Rectal smooth muscle tissue (tissue), 1 donor: ENCODE measurements at regions not wholly inside any gene's neighbourhood (a gene's known extent, or its start where the extent isn't known, plus 50 kb on each side); places are given as distances from the start of the nearest gene placed in this dataset.

Experiments used
- H3K27ac ChIP-seq: one replicate; pipeline ENCODE4 v1.7.0; 2013; ENCODE audit warnings: low read depth, low read length, inconsistent platforms
- H3K27me3 ChIP-seq: one replicate; pipeline ENCODE4 v1.7.0; 2013; ENCODE audit warnings: low read length; ENCODE audit not compliant: control insufficient read depth, insufficient read depth
- H3K36me3 ChIP-seq: one replicate; pipeline ENCODE4 v1.7.0; 2013; ENCODE audit warnings: low read length; ENCODE audit not compliant: control insufficient read depth, insufficient read depth
- H3K4me1 ChIP-seq: one replicate; pipeline ENCODE4 v1.7.0; 2013; ENCODE audit warnings: low read length; ENCODE audit not compliant: control insufficient read depth, insufficient read depth
- H3K4me3 ChIP-seq: one replicate; pipeline ENCODE4 v1.7.0; 2013; ENCODE audit warnings: low read length
- H3K9ac ChIP-seq: one replicate; pipeline ENCODE4 v1.7.0; 2013; ENCODE audit warnings: low read length

GRCh38 chr4:31366041-31366440 is 645.9 kb downstream of the PCDH7 start:
- Histone ChIP-seq H3K27me3 (no peaks in the 10 kb centered on the region), H3K36me3 (no peaks in the 10 kb centered on the region), H3K9ac (no peak overlapping the region), H3K27ac (no peak overlapping the region), H3K4me1 (no peaks in the 10 kb centered on the region), H3K4me3 (no peak overlapping the region)

GRCh38 chr4:31370866-31371465 is 650.8 kb downstream of the PCDH7 start:
- Histone ChIP-seq H3K36me3 (no peaks in the 10 kb centered on the region), H3K27ac (no peak overlapping the region), H3K4me1 (no peaks in the 10 kb centered on the region), H3K4me3 (no peak overlapping the region), H3K9ac (no peak overlapping the region), H3K27me3 (no peaks in the 10 kb centered on the region)

GRCh38 chr4:31374256-31374960 is 654.2 kb downstream of the PCDH7 start:
- no peak overlapping the region for H3K27ac ChIP-seq
- no peaks in the 10 kb centered on the region for H3K36me3 ChIP-seq
- H3K4me3 ChIP-seq = no peak overlapping the region
- H3K4me1 ChIP-seq = no peaks in the 10 kb centered on the region
- no peaks in the 10 kb centered on the region for H3K27me3 ChIP-seq
- no peak overlapping the region for H3K9ac ChIP-seq

- Histone ChIP-seq H3K27me3 (no peaks in the 10 kb centered on the region), H3K27ac (no peak overlapping the region), H3K36me3 (no peaks in the 10 kb centered on the region), H3K4me3 (no peak overlapping the region), H3K4me1 (no peaks in the 10 kb centered on the region), H3K9ac (no peak overlapping the region)
Observed at GRCh38 chr4:31375936-31376335, 655.8 kb downstream of the PCDH7 start.

GRCh38 chr4:31379364-31379763 is 659.2 kb downstream of the PCDH7 start:
- H3K9ac ChIP-seq = no peak overlapping the region
- H3K27me3 ChIP-seq = no peaks in the 10 kb centered on the region
- no peak overlapping the region for H3K4me3 ChIP-seq
- H3K4me1 ChIP-seq = no peaks in the 10 kb centered on the region
- H3K36me3 ChIP-seq = no peaks in the 10 kb centered on the region
- H3K27ac ChIP-seq = no peak overlapping the region

- H3K27ac ChIP-seq = no peak overlapping the region
- H3K9ac ChIP-seq = no peak overlapping the region
- no peaks in the 10 kb centered on the region for H3K36me3 ChIP-seq
- no peak overlapping the region for H3K4me3 ChIP-seq
- no peaks in the 10 kb centered on the region for H3K27me3 ChIP-seq
- no peaks in the 10 kb centered on the region for H3K4me1 ChIP-seq
Observed at GRCh38 chr4:31383767-31384166, 663.6 kb downstream of the PCDH7 start.

- Histone ChIP-seq H3K4me1 (no peaks in the 10 kb centered on the region), H3K36me3 (no peaks in the 10 kb centered on the region), H3K27me3 (no peaks in the 10 kb centered on the region), H3K27ac (no peak overlapping the region), H3K4me3 (no peak overlapping the region), H3K9ac (no peak overlapping the region)
Observed at GRCh38 chr4:31390849-31391248, 670.7 kb downstream of the PCDH7 start.

GRCh38 chr4:31391976-31392375 is 671.8 kb downstream of the PCDH7 start:
- no peaks in the 10 kb centered on the region for H3K36me3 ChIP-seq
- H3K27me3 ChIP-seq = no peaks in the 10 kb centered on the region
- H3K9ac ChIP-seq = no peak overlapping the region

GRCh38 chr4:31392923-31393322 is 672.8 kb downstream of the PCDH7 start:
- Histone ChIP-seq H3K4me3 (no peak overlapping the region), H3K27ac (no peak overlapping the region), H3K9ac (no peak overlapping the region), H3K36me3 (no peaks in the 10 kb centered on the region), H3K4me1 (no peaks in the 10 kb centered on the region), H3K27me3 (no peaks in the 10 kb centered on the region)

More at GRCh38 chr4:31391976-31392375, 671.8 kb downstream of the PCDH7 start:
- Histone ChIP-seq H3K4me1 (no peaks in the 10 kb centered on the region), H3K4me3 (no peak overlapping the region), H3K27ac (no peak overlapping the region)

GRCh38 chr4:31408121-31408520 is 688.0 kb downstream of the PCDH7 start:
- no peak overlapping the region for H3K9ac ChIP-seq
- H3K4me1 ChIP-seq = no peaks in the 10 kb centered on the region
- H3K36me3 ChIP-seq = no peaks in the 10 kb centered on the region
- no peak overlapping the region for H3K27ac ChIP-seq
- no peak overlapping the region for H3K4me3 ChIP-seq
- H3K27me3 ChIP-seq = no peaks in the 10 kb centered on the region

- H3K27ac ChIP-seq = no peak overlapping the region
- H3K4me3 ChIP-seq = no peak overlapping the region
- no peak overlapping the region for H3K9ac ChIP-seq
- no peaks in the 10 kb centered on the region for H3K4me1 ChIP-seq
- H3K36me3 ChIP-seq = no peaks in the 10 kb centered on the region
- no peaks in the 10 kb centered on the region for H3K27me3 ChIP-seq
Observed at GRCh38 chr4:31411565-31411964, 691.4 kb downstream of the PCDH7 start.

- Histone ChIP-seq H3K27me3 (no peaks in the 10 kb centered on the region), H3K36me3 (no peaks in the 10 kb centered on the region), H3K4me3 (no peak overlapping the region)
Observed at GRCh38 chr4:31415629-31416028, 695.5 kb downstream of the PCDH7 start.

GRCh38 chr4:31416498-31416897 is 696.3 kb downstream of the PCDH7 start:
- no peaks in the 10 kb centered on the region for H3K4me1 ChIP-seq

More at GRCh38 chr4:31415629-31416028, 695.5 kb downstream of the PCDH7 start:
- Histone ChIP-seq H3K27ac (no peak overlapping the region), H3K9ac (no peak overlapping the region), H3K4me1 (no peaks in the 10 kb centered on the region)

More at GRCh38 chr4:31416498-31416897, 696.3 kb downstream of the PCDH7 start:
- Histone ChIP-seq H3K36me3 (no peaks in the 10 kb centered on the region), H3K9ac (no peak overlapping the region), H3K27me3 (no peaks in the 10 kb centered on the region), H3K27ac (no peak overlapping the region), H3K4me3 (no peak overlapping the region)
